ENCODE measurements at regions not wholly inside any gene's neighbourhood (a gene's known extent, or its start where the extent isn't known, plus 50 kb on each side); places are given as distances from the start of the nearest gene placed in this dataset.

DNA sequence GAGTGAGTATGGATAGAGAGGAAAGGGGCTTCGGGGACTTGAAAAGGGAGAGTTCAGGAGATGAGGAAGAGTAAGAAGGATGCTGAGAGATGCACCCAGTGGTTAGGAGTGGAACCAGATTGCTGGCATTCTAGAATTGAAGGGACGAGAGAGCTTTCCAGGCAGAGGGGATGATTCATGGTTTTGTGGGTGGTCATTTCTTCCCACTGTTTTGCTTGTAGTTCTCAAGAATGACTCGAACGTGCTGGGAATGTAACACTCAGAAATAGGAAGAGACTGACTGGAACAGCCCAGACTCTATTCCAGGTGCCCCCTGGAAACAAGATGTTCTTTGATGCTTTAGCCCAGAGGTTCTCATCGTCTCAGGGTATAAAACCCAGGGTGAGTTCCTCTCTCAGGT is 294.2 kb downstream of the ICE1 start:
- H3F3A ChIP-seq (ENCODE audit: low read depth) = no peaks in the 10 kb centered on the region
- H3K4me1 ChIP-seq = no peaks in the 10 kb centered on the region
- Mint-ChIP-seq H3K4me3 (no peak overlapping the region), H3K27ac (no peak overlapping the region), H3K36me3 (no peaks in the 10 kb centered on the region), H3K27me3 (ENCODE audit: insufficient read depth, low read depth) (peaks cover 6% of the 10 kb centered on the region), H3K9me3 (peaks cover 2% of the 10 kb centered on the region), H3K4me1 (peaks cover 2% of the 10 kb centered on the region)
- TF ChIP-seq, protein P1, sequence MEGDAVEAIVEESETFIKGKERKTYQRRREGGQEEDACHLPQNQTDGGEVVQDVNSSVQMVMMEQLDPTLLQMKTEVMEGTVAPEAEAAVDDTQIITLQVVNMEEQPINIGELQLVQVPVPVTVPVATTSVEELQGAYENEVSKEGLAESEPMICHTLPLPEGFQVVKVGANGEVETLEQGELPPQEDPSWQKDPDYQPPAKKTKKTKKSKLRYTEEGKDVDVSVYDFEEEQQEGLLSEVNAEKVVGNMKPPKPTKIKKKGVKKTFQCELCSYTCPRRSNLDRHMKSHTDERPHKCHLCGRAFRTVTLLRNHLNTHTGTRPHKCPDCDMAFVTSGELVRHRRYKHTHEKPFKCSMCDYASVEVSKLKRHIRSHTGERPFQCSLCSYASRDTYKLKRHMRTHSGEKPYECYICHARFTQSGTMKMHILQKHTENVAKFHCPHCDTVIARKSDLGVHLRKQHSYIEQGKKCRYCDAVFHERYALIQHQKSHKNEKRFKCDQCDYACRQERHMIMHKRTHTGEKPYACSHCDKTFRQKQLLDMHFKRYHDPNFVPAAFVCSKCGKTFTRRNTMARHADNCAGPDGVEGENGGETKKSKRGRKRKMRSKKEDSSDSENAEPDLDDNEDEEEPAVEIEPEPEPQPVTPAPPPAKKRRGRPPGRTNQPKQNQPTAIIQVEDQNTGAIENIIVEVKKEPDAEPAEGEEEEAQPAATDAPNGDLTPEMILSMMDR (IDR thresholded peaks at IDR 0.05) = no peak
- TF ChIP-seq EZH2phosphoT487 (IDR thresholded peaks at IDR 0.05) (no peak), EZH2 (IDR thresholded peaks at IDR 0.05) (no peak)
- H3K79me2 ChIP-seq (ENCODE audit: low read depth) = no peaks in the 10 kb centered on the region
- H3K4me3 ChIP-seq = no peak overlapping the region
- no peak overlapping the region for H2AFZ ChIP-seq (replicated peaks)
- no peaks in the 10 kb centered on the region for H3K9me3 ChIP-seq (ENCODE audit: low read depth)
- no peak overlapping the region for H3K4me2 ChIP-seq
- no peak for DNase-seq (ENCODE audit: low spot score)
- no peak overlapping the region for H3K27ac ChIP-seq
- no peaks in the 10 kb centered on the region for H3K27me3 ChIP-seq
- no peaks in the 10 kb centered on the region for H3K36me3 ChIP-seq
- no peak overlapping the region for H3K9ac ChIP-seq
- no peaks in the 10 kb centered on the region for H4K20me1 ChIP-seq (ENCODE audit: low read depth)

DNA sequence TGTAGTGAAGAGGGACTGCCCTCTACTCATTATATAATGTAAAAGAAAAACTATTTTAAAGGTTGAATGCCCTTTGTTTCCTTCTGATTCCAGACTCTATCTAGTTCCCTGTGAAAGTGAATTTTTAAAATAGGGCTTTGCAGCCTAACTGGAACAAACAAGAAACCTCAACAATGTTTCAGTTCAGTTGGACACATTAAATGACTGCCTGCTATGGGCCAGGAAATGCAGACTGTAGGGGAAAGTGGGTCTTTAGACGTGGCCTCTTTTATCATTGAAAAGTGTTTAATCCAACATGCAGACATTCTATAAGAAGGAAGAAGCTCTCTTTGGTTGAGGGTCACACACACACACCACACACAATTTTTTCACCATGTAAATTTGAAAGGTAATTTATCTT is 289.1 kb downstream of the ICE1 start:
- Mint-ChIP-seq H3K4me3 (no peak overlapping the region), H3K27ac (no peak overlapping the region), H3K4me1 (peaks cover under 1% of the 10 kb centered on the region), H3K27me3 (ENCODE audit: insufficient read depth, low read depth) (peaks cover 6% of the 10 kb centered on the region), H3K9me3 (peaks cover 11% of the 10 kb centered on the region), H3K36me3 (no peaks in the 10 kb centered on the region)
- Histone ChIP-seq H3K79me2 (ENCODE audit: low read depth) (no peaks in the 10 kb centered on the region), H3K36me3 (no peaks in the 10 kb centered on the region), H3K4me3 (no peak overlapping the region), H3K9me3 (ENCODE audit: low read depth) (no peaks in the 10 kb centered on the region), H3K9ac (no peak overlapping the region), H3K4me2 (no peak overlapping the region), H3K27ac (no peak overlapping the region), H4K20me1 (ENCODE audit: low read depth) (no peaks in the 10 kb centered on the region), H3F3A (ENCODE audit: low read depth) (no peaks in the 10 kb centered on the region), H3K4me1 (no peaks in the 10 kb centered on the region), H3K27me3 (no peaks in the 10 kb centered on the region), H2AFZ (replicated peaks) (no peak overlapping the region)
- no peak for DNase-seq (ENCODE audit: low spot score)
- TF ChIP-seq EZH2phosphoT487 (IDR thresholded peaks at IDR 0.05) (no peak), EZH2 (IDR thresholded peaks at IDR 0.05) (no peak)
- TF ChIP-seq, protein P1 (IDR thresholded peaks at IDR 0.05) = no peak

DNA sequence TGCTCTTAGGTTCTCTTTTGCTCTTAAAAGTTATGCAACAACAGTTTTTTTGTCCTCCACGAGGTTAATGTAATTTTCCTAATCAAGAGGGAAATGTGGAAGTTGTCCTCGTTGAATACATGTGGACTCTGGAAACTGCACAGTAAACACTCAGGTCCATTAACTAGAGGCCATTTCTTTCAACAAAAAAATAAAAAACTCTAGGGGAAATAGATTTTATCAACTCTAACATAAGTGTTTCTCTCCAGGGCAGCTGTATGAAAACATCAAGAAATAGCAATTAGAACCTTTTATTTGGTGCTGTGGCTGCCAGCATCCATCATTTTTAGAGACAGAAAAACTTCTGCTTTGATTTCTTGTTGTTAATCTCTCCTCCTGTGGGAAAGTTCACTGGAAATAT is 288.6 kb downstream of the ICE1 start:
- H3K27ac Mint-ChIP-seq = no peak overlapping the region
- Histone ChIP-seq H3K4me3 (no peak overlapping the region), H3K27me3 (no peaks in the 10 kb centered on the region)

More for the DNA sequence above, 288.6 kb downstream of the ICE1 start:
- no peaks in the 10 kb centered on the region for H3K4me1 ChIP-seq
- H3K27ac ChIP-seq = no peak overlapping the region
- H3K9me3 Mint-ChIP-seq = peaks cover 11% of the 10 kb centered on the region
- H3K4me1 Mint-ChIP-seq = peaks cover 2% of the 10 kb centered on the region
- no peak overlapping the region for H3K4me2 ChIP-seq
- no peaks in the 10 kb centered on the region for H4K20me1 ChIP-seq (ENCODE audit: low read depth)
- no peak overlapping the region for H2AFZ ChIP-seq (replicated peaks)
- H3K36me3 Mint-ChIP-seq = no peaks in the 10 kb centered on the region
- no peaks in the 10 kb centered on the region for H3F3A ChIP-seq (ENCODE audit: low read depth)
- H3K9me3 ChIP-seq (ENCODE audit: low read depth) = no peaks in the 10 kb centered on the region
- H3K9ac ChIP-seq = no peak overlapping the region
- no peaks in the 10 kb centered on the region for H3K36me3 ChIP-seq
- TF ChIP-seq EZH2phosphoT487 (IDR thresholded peaks at IDR 0.05) (no peak), EZH2 (IDR thresholded peaks at IDR 0.05) (no peak)
- TF ChIP-seq, protein P1 (IDR thresholded peaks at IDR 0.05) = no peak
- DNase-seq (ENCODE audit: low spot score) = no peak
- no peak overlapping the region for H3K4me3 Mint-ChIP-seq
- H3K79me2 ChIP-seq (ENCODE audit: low read depth) = no peaks in the 10 kb centered on the region
- peaks cover 6% of the 10 kb centered on the region for H3K27me3 Mint-ChIP-seq (ENCODE audit: insufficient read depth, low read depth)

Measured in neural progenitor cell (in vitro differentiated cells).